HL-60/S4 treated with phorbol 12-myristate 13-acetate at 8.2 ng/mL for 4 days and 3 days (cell line): ENCODE measurements at regions not wholly inside any gene's neighbourhood (a gene's known extent, or its start where the extent isn't known, plus 50 kb on each side); places are given as distances from the start of the nearest gene placed in this dataset.
"Not testable (repeated sequence)": the region's sequence is repeated elsewhere in the genome, so short reads cannot be mapped to it uniquely, and the experiment has no call there.

ENCODE experiments used
- in situ Hi-C: fragments of 300-500 bp; cut with MboI; formaldehyde crosslinking; loops from 2 replicates; pipeline ENCODE4 v1.15.0; 2022; ENCODE audit warnings: low sequenced_read_pairs

GRCh38 chr2:173544641-173545363 is 190.1 kb downstream of the CDCA7 start:
- in situ Hi-C loops: no loop called here

GRCh38 chr2:173545364-173545763 is 190.7 kb downstream of the CDCA7 start:
- in situ Hi-C loops: no loop called here

GRCh38 chr2:173547499-173547898 is 192.8 kb downstream of the CDCA7 start:
- in situ Hi-C loops: no loop called here

- in situ Hi-C loops: no loop called here
Measured at GRCh38 chr2:173550143-173550542, 195.5 kb downstream of the CDCA7 start.

- in situ Hi-C loops: no loop called here
Measured at GRCh38 chr2:173552531-173552930, 197.9 kb downstream of the CDCA7 start.

- in situ Hi-C loops: no loop called here
Measured at GRCh38 chr2:173553593-173553992, 198.9 kb downstream of the CDCA7 start.

GRCh38 chr2:173555833-173556232 is 201.2 kb downstream of the CDCA7 start:
- in situ Hi-C loops: no loop called here

- in situ Hi-C loops: no loop called here
Measured at GRCh38 chr2:173556816-173557215, 202.1 kb downstream of the CDCA7 start.

GRCh38 chr2:173557497-173557896 is 202.8 kb downstream of the CDCA7 start:
- in situ Hi-C loops: no loop called here

GRCh38 chr2:173567493-173567892 is 212.8 kb downstream of the CDCA7 start:
- in situ Hi-C loops: no loop called here

- in situ Hi-C loops: no loop called here
Measured at GRCh38 chr2:173568054-173568453, 213.4 kb downstream of the CDCA7 start.

- in situ Hi-C loops: no loop called here
Measured at GRCh38 chr2:173571021-173571821, 216.5 kb downstream of the CDCA7 start.

GRCh38 chr2:173571887-173572680 is 217.4 kb downstream of the CDCA7 start:
- in situ Hi-C loops: no loop called here

GRCh38 chr2:173572848-173573247 is 218.2 kb downstream of the CDCA7 start:
- in situ Hi-C loops: no loop called here

- in situ Hi-C loops: not testable (repeated sequence)
Measured at GRCh38 chr2:173573782-173574181, 219.1 kb downstream of the CDCA7 start.

GRCh38 chr2:173574324-173575112 is 219.8 kb downstream of the CDCA7 start:
- in situ Hi-C loops: no loop called here

GRCh38 chr2:173578404-173579107 is 223.9 kb downstream of the CDCA7 start:
- in situ Hi-C loops: no loop called here

GRCh38 chr2:173580351-173580750 is 225.7 kb downstream of the CDCA7 start:
- in situ Hi-C loops: no loop called here

GRCh38 chr2:173580956-173581355 is 226.3 kb downstream of the CDCA7 start:
- in situ Hi-C loops: no loop called here

- in situ Hi-C loops: no loop called here
Measured at GRCh38 chr2:173583196-173583595, 228.5 kb downstream of the CDCA7 start.
